ENCODE measurements at regions not wholly inside any gene's neighbourhood (a gene's known extent, or its start where the extent isn't known, plus 50 kb on each side); places are given as distances from the start of the nearest gene placed in this dataset.

GRCh38 chr7:13091974-13092707 is 404.7 kb downstream of the ARL4A start:
- Mint-ChIP-seq H3K27ac (ENCODE audit: unreplicated experiment) (no peak overlapping the region), H3K4me3 (ENCODE audit: unreplicated experiment) (no peak overlapping the region), H3K4me1 (ENCODE audit: low read depth, unreplicated experiment) (no peaks in the 10 kb centered on the region), H3K36me3 (ENCODE audit: unreplicated experiment) (no peaks in the 10 kb centered on the region), H3K27me3 (ENCODE audit: unreplicated experiment) (peaks cover 1% of the 10 kb centered on the region), H3K9me3 (ENCODE audit: unreplicated experiment) (no peaks in the 10 kb centered on the region)
- no peak for DNase-seq
- TF ChIP-seq, protein P1, sequence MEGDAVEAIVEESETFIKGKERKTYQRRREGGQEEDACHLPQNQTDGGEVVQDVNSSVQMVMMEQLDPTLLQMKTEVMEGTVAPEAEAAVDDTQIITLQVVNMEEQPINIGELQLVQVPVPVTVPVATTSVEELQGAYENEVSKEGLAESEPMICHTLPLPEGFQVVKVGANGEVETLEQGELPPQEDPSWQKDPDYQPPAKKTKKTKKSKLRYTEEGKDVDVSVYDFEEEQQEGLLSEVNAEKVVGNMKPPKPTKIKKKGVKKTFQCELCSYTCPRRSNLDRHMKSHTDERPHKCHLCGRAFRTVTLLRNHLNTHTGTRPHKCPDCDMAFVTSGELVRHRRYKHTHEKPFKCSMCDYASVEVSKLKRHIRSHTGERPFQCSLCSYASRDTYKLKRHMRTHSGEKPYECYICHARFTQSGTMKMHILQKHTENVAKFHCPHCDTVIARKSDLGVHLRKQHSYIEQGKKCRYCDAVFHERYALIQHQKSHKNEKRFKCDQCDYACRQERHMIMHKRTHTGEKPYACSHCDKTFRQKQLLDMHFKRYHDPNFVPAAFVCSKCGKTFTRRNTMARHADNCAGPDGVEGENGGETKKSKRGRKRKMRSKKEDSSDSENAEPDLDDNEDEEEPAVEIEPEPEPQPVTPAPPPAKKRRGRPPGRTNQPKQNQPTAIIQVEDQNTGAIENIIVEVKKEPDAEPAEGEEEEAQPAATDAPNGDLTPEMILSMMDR (IDR thresholded peaks at IDR 0.05; ENCODE audit: partially characterized antibody, unreplicated experiment), result no peak

DNA sequence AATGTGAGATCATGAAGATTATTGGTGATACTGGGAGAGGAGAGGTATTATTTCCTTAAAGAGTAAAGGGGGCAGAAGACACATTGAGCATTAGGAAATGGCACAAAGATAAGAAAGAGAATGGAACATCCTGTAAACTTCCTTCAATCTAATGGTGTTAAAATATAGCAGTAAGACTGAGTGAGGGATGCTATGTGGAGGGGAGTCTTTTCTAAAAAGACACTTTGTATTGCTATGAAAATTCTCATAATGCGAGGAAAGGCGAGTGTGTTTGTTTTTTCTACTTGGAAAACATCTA is 405.2 kb downstream of the ARL4A start:
- DNase-seq, result no peak
- Mint-ChIP-seq H3K9me3 (ENCODE audit: unreplicated experiment) (no peaks in the 10 kb centered on the region), H3K4me3 (ENCODE audit: unreplicated experiment) (no peak overlapping the region), H3K4me1 (ENCODE audit: low read depth, unreplicated experiment) (no peaks in the 10 kb centered on the region), H3K27ac (ENCODE audit: unreplicated experiment) (no peak overlapping the region), H3K36me3 (ENCODE audit: unreplicated experiment) (no peaks in the 10 kb centered on the region), H3K27me3 (ENCODE audit: unreplicated experiment) (peaks cover under 1% of the 10 kb centered on the region)
- TF ChIP-seq, protein P1 (IDR thresholded peaks at IDR 0.05; ENCODE audit: partially characterized antibody, unreplicated experiment), result no peak

DNA sequence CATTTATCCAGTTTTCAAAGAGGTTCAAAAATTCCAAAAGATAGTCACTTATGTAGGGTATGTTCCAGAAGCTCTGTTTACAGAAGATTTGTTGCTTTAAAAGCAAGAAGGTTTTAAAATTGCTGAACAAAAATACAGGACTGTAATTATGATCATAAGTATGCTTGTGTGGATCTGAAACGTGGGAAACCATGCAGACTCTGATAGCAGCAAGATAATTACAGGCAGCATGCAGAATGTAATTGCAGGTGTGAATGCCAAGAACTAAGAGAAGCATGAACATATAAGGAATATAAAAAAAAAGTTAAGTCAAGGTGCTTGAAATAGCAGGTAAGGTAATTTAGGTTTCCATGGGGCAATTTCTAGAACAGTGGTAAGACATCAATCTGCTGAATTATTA is 405.7 kb downstream of the ARL4A start:
- no peaks in the 10 kb centered on the region for H3K9me3 Mint-ChIP-seq (ENCODE audit: unreplicated experiment)
- no peak overlapping the region for H3K27ac Mint-ChIP-seq (ENCODE audit: unreplicated experiment)
- no peaks in the 10 kb centered on the region for H3K4me1 Mint-ChIP-seq (ENCODE audit: low read depth, unreplicated experiment)
- H3K27me3 Mint-ChIP-seq (ENCODE audit: unreplicated experiment), result no peaks in the 10 kb centered on the region
- TF ChIP-seq, protein P1 (IDR thresholded peaks at IDR 0.05; ENCODE audit: partially characterized antibody, unreplicated experiment), result no peak
- no peak for DNase-seq
- H3K36me3 Mint-ChIP-seq (ENCODE audit: unreplicated experiment), result no peaks in the 10 kb centered on the region
- H3K4me3 Mint-ChIP-seq (ENCODE audit: unreplicated experiment), result no peak overlapping the region

GRCh38 chr7:13097499-13097898 is 410.1 kb downstream of the ARL4A start:
- DNase-seq, result no peak
- Mint-ChIP-seq H3K4me3 (ENCODE audit: unreplicated experiment) (no peak overlapping the region), H3K27ac (ENCODE audit: unreplicated experiment) (no peak overlapping the region), H3K9me3 (ENCODE audit: unreplicated experiment) (no peaks in the 10 kb centered on the region), H3K36me3 (ENCODE audit: unreplicated experiment) (no peaks in the 10 kb centered on the region), H3K27me3 (ENCODE audit: unreplicated experiment) (no peaks in the 10 kb centered on the region), H3K4me1 (ENCODE audit: low read depth, unreplicated experiment) (no peaks in the 10 kb centered on the region)
- TF ChIP-seq, protein P1 (IDR thresholded peaks at IDR 0.05; ENCODE audit: partially characterized antibody, unreplicated experiment), result no peak

GRCh38 chr7:13098161-13098560 is 410.7 kb downstream of the ARL4A start:
- no peaks in the 10 kb centered on the region for H3K27me3 Mint-ChIP-seq (ENCODE audit: unreplicated experiment)
- H3K4me3 Mint-ChIP-seq (ENCODE audit: unreplicated experiment), result no peak overlapping the region
- no peak overlapping the region for H3K27ac Mint-ChIP-seq (ENCODE audit: unreplicated experiment)
- H3K36me3 Mint-ChIP-seq (ENCODE audit: unreplicated experiment), result no peaks in the 10 kb centered on the region
- no peaks in the 10 kb centered on the region for H3K9me3 Mint-ChIP-seq (ENCODE audit: unreplicated experiment)
- no peaks in the 10 kb centered on the region for H3K4me1 Mint-ChIP-seq (ENCODE audit: low read depth, unreplicated experiment)
- DNase-seq, result no peak
- TF ChIP-seq, protein P1 (IDR thresholded peaks at IDR 0.05; ENCODE audit: partially characterized antibody, unreplicated experiment), result no peak
